HL-60 (cell line): ENCODE measurements at regions not wholly inside any gene's neighbourhood (a gene's known extent, or its start where the extent isn't known, plus 50 kb on each side); places are given as distances from the start of the nearest gene placed in this dataset.

ENCODE experiments used
- DNase-seq, 2 experiments: peaks; one replicate each; pipeline ENCODE4 v3.0.0-alpha.2; 2010 to 2020; ENCODE audit warnings: low read depth in 1 of 2, low spot score in 1 of 2
- H3K27ac ChIP-seq: fragments of 250-450 bp; sonication (Bioruptor Pico); replicated peaks from 2 replicates; pipeline ENCODE4 v1.5.1; 2020; ENCODE audit warnings: mild to moderate bottlenecking, moderate library complexity
- H3K27me3 ChIP-seq: fragments of 250-450 bp; sonication (Bioruptor Pico); 2 replicates; pipeline ENCODE4 v1.5.1; 2021; ENCODE audit warnings: mild to moderate bottlenecking, moderate library complexity; ENCODE audit not compliant: insufficient read depth, poor library complexity, severe bottlenecking
- H3K4me3 ChIP-seq: replicated peaks from 2 replicates; pipeline ENCODE4 v1.5.1; 2011; ENCODE audit warnings: mild to moderate bottlenecking, control low read depth, low read length; ENCODE audit not compliant: insufficient read depth
- GABPA ChIP-seq: IDR thresholded peaks from 2 replicates; pipeline ENCODE4 v1.6.1; 2012; ENCODE audit warnings: low read depth
- POLR2AphosphoS5 ChIP-seq: IDR thresholded peaks from 2 replicates; pipeline ENCODE4 v1.6.1; 2012; ENCODE audit warnings: low read depth
- SPI1 ChIP-seq: IDR thresholded peaks from 2 replicates; pipeline ENCODE4 v1.6.1; 2012; ENCODE audit warnings: low read depth, mild to moderate bottlenecking, borderline replicate concordance
- TF ChIP-seq, protein P1 (sequence below): IDR thresholded peaks from one replicate; pipeline ENCODE4 v1.5.1; 2011; ENCODE audit warnings: low read length, control low read depth, inconsistent platforms; ENCODE audit not compliant: insufficient read depth
- TF ChIP-seq, protein P2 (sequence below): IDR thresholded peaks from 2 replicates; pipeline ENCODE4 v1.6.1; 2012; ENCODE audit warnings: low read depth; ENCODE audit not compliant: insufficient replicate concordance

DNA sequence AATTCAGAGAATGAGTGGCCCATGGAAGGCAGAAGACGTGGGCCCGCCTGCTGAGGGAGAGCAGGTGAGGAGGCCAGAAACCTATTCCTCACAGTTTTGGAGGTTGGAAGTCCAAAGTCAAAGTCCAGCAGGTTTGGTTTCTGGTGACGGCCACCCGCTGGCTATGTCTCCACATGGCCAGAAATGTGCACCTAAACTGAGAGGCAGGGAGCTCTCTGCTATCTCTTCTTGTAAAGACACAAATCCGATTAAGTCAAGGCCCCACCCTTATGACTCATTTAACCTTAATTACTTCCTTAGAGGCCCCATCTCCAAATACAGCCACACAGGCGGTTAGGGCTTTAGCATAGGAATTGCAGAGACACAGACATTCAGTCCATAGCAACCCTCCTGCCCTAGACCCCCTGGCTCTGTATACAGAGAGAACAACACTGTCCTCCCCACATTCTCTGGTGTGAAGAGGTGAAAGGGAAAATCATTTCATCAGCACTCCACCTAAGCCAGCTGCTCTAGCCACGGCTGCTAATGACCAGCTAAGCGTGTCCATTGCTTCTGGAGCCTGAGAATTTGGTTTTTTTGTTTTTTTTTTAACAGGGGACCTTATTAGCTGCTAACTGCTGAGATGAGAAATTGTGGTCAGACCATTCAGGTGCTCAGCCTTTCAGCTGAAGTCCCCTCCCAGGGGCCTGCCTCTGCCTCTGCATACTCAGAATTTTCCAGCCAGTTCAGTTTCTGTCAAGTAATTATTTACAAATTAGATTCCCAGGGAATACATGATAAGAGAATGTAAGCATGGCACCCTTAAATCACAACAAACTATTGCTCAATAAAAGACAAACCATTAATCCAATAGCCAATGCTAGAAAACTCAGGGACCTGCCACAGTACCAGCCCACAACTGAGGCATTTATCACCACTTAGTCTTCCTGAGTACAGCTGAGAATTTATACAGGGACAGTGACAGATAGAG is 368.7 kb upstream of the ID2 start:
- H3K4me3 ChIP-seq: no peak overlapping the region
- DNase-seq: no peak
- no peak overlapping the region for H3K27ac ChIP-seq
- H3K27me3 ChIP-seq: no peaks in the 10 kb centered on the region
- TF ChIP-seq, protein P1, sequence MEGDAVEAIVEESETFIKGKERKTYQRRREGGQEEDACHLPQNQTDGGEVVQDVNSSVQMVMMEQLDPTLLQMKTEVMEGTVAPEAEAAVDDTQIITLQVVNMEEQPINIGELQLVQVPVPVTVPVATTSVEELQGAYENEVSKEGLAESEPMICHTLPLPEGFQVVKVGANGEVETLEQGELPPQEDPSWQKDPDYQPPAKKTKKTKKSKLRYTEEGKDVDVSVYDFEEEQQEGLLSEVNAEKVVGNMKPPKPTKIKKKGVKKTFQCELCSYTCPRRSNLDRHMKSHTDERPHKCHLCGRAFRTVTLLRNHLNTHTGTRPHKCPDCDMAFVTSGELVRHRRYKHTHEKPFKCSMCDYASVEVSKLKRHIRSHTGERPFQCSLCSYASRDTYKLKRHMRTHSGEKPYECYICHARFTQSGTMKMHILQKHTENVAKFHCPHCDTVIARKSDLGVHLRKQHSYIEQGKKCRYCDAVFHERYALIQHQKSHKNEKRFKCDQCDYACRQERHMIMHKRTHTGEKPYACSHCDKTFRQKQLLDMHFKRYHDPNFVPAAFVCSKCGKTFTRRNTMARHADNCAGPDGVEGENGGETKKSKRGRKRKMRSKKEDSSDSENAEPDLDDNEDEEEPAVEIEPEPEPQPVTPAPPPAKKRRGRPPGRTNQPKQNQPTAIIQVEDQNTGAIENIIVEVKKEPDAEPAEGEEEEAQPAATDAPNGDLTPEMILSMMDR: no peak
- TF ChIP-seq SPI1 (no peak), POLR2AphosphoS5 (no peak)

DNA sequence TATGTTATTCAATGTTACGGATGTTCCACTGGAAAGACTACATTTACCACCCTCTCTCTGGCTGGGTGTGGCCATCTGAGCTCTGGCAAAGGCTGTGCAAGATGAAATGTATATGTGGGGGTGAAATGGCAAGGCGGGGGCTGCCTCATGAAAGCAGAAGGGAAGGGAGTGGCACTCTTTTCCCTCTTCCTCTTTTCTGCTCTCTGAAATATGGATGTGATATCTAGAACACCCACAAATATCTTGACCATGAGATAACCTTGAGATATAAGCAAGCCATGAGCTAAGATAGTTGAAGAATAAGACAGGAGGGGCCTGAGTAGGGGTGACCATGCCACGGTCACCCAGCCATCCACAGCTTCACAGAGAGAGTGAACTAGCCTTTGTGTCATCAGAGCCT is 367.8 kb upstream of the ID2 start:
- Histone ChIP-seq H3K27me3 (no peaks in the 10 kb centered on the region), H3K4me3 (no peak overlapping the region), H3K27ac (no peak overlapping the region)
- DNase-seq: peak; percentile 40 to 79
- TF ChIP-seq, protein P2, sequence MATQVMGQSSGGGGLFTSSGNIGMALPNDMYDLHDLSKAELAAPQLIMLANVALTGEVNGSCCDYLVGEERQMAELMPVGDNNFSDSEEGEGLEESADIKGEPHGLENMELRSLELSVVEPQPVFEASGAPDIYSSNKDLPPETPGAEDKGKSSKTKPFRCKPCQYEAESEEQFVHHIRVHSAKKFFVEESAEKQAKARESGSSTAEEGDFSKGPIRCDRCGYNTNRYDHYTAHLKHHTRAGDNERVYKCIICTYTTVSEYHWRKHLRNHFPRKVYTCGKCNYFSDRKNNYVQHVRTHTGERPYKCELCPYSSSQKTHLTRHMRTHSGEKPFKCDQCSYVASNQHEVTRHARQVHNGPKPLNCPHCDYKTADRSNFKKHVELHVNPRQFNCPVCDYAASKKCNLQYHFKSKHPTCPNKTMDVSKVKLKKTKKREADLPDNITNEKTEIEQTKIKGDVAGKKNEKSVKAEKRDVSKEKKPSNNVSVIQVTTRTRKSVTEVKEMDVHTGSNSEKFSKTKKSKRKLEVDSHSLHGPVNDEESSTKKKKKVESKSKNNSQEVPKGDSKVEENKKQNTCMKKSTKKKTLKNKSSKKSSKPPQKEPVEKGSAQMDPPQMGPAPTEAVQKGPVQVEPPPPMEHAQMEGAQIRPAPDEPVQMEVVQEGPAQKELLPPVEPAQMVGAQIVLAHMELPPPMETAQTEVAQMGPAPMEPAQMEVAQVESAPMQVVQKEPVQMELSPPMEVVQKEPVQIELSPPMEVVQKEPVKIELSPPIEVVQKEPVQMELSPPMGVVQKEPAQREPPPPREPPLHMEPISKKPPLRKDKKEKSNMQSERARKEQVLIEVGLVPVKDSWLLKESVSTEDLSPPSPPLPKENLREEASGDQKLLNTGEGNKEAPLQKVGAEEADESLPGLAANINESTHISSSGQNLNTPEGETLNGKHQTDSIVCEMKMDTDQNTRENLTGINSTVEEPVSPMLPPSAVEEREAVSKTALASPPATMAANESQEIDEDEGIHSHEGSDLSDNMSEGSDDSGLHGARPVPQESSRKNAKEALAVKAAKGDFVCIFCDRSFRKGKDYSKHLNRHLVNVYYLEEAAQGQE: no peak
- TF ChIP-seq, protein P1: no peak
- TF ChIP-seq SPI1 (peak; percentile 97), GABPA (no peak), POLR2AphosphoS5 (no peak)

DNA sequence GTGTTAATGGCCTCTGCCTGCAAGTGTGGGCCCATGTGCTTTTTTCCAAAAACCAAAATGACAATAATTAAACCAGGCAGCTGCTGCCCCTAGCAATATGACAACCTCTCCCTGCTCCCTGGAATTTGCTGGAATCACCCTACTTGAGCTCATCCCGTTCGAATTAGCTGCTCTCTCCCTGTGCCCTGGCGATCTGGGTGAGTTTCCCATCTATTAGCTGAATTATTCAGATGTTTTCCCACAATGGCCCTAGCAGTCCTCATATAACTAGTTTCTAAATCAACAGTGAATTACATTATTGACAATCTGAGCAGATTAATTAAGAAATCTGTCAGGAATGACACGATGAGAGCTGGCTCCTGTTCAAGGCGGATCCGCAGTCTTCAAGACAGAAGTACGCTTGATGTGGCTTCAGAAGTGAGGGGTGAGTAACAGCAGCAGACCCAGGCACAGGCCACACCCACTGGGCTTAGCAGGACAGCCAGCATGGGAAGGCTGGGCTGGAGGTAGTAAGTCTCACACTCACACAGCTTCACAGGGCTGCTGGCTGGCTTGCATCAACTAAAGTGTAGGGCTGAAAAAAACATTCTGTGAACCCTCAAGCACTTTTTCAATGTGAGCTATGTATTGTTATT is 366.2 kb upstream of the ID2 start:
- no peak for DNase-seq
- Histone ChIP-seq H3K27ac (no peak overlapping the region), H3K27me3 (no peaks in the 10 kb centered on the region), H3K4me3 (no peak overlapping the region)
- TF ChIP-seq, protein P1: no peak
- TF ChIP-seq, protein P2: no peak
- no peak for TF ChIP-seq POLR2AphosphoS5
- no peak for TF ChIP-seq SPI1
- no peak for TF ChIP-seq GABPA
